HEK293 (cell line): ENCODE measurements at regions not wholly inside any gene's neighbourhood (a gene's known extent, or its start where the extent isn't known, plus 50 kb on each side); places are given as distances from the start of the nearest gene placed in this dataset.

Source experiments
- CTCF ChIA-PET: fragments of 350-600 bp; formaldehyde crosslinking; extraction: SDS; loops from one replicate; lab custom pipeline; 2021; ENCODE audit warnings: antibody characterized with exemption; lab: Yijun Ruan, JAX
- POLR2A ChIA-PET: fragments of 300-600 bp; formaldehyde crosslinking; extraction: SDS; loops from one replicate; lab custom pipeline; 2020; ENCODE audit warnings: antibody characterized with exemption, inconsistent platforms; lab: Yijun Ruan, JAX
- H3K27ac ChIP-seq: fragments of 200-500 bp; sonication (Bioruptor generic); 2 replicates; pipeline ENCODE4 v1.5.1; 2014; ENCODE audit warnings: low read depth, low read length, control low read depth, inconsistent platforms; ENCODE audit errors: extremely low read depth
- H3K36me3 ChIP-seq, 2 experiments: fragments of 200-500 bp in 1 of 2; sonication (Bioruptor generic) in 1 of 2; 1 replicate in 1 of 2; 2 replicates in 1 of 2; pipeline ENCODE4 v1.5.1; 2014 to 2017; ENCODE audit warnings: inconsistent platforms in 2 of 2, low read length in 2 of 2; ENCODE audit not compliant: control insufficient read depth in 2 of 2, insufficient read depth in 1 of 2
- H3K4me1 ChIP-seq: fragments of 200-500 bp; sonication (Bioruptor generic); 2 replicates; pipeline ENCODE4 v1.5.1; 2014; ENCODE audit warnings: mild to moderate bottlenecking, low read length, inconsistent platforms; ENCODE audit not compliant: control insufficient read depth, insufficient read depth
- H3K4me3 ChIP-seq: 2 replicates; pipeline ENCODE4 v1.5.1; 2011; ENCODE audit warnings: low read depth, mild to moderate bottlenecking, control low read depth, low read length, moderate library complexity
- H3K9me3 ChIP-seq: fragments of 200-500 bp; sonication (Bioruptor generic); 2 replicates; pipeline ENCODE4 v1.5.1; 2014; ENCODE audit warnings: low read depth, low read length, inconsistent platforms; ENCODE audit not compliant: control insufficient read depth, insufficient read depth
- GLI2 ChIP-seq: fragments of 450-650 bp; formaldehyde crosslinking; IDR thresholded peaks from 2 replicates; pipeline ENCODE4; 2017; ENCODE audit warnings: missing biosample characterization, missing genetic modification characterization, low read depth, borderline replicate concordance
- GLIS2 ChIP-seq: fragments of 450-650 bp; formaldehyde crosslinking; IDR thresholded peaks from 2 replicates; pipeline ENCODE4 v1.5.1; 2016; ENCODE audit warnings: missing biosample characterization, missing genetic modification characterization
- HOXD13 ChIP-seq: sonication (generic); formaldehyde crosslinking; IDR thresholded peaks from 2 replicates; pipeline ENCODE4 v1.8.0; 2022; ENCODE audit warnings: missing genetic modification reagents, borderline replicate concordance
- IKZF3 ChIP-seq: fragments of 450-650 bp; IDR thresholded peaks from 2 replicates; pipeline ENCODE4 v1.5.0; 2018; ENCODE audit warnings: missing biosample characterization, mild to moderate bottlenecking, missing genetic modification characterization, moderate library complexity
- RBAK ChIP-seq: fragments of 450-650 bp; formaldehyde crosslinking; IDR thresholded peaks from 2 replicates; pipeline ENCODE4 v1.5.1; 2016; ENCODE audit warnings: missing biosample characterization, missing genetic modification characterization
- TCF7L2 ChIP-seq: IDR thresholded peaks from 2 replicates; pipeline ENCODE4 v1.6.1; 2011; ENCODE audit warnings: low read depth, mild to moderate bottlenecking, inconsistent platforms, low read length, moderate library complexity, borderline replicate concordance
- ZFP3 ChIP-seq: fragments of 450-650 bp; formaldehyde crosslinking; IDR thresholded peaks from 2 replicates; pipeline ENCODE4 v1.5.1; 2016; ENCODE audit warnings: low read depth, missing biosample characterization, missing genetic modification characterization
- ZNF10 ChIP-seq: fragments of 450-650 bp; formaldehyde crosslinking; IDR thresholded peaks from 2 replicates; pipeline ENCODE4 v1.5.1; 2017; ENCODE audit warnings: missing biosample characterization, missing genetic modification characterization
- ZNF138 ChIP-seq: fragments of 450-650 bp; formaldehyde crosslinking; IDR thresholded peaks from 2 replicates; pipeline ENCODE4 v1.5.1; 2016; ENCODE audit warnings: missing biosample characterization, missing genetic modification characterization, borderline replicate concordance
- ZNF23 ChIP-seq: fragments of 450-650 bp; formaldehyde crosslinking; IDR thresholded peaks from 2 replicates; pipeline ENCODE4 v1.5.1; 2016; ENCODE audit warnings: missing biosample characterization, missing genetic modification characterization, borderline replicate concordance
- ZNF324 ChIP-seq: fragments of 450-650 bp; formaldehyde crosslinking; IDR thresholded peaks from 2 replicates; pipeline ENCODE4 v1.5.1; 2016; ENCODE audit warnings: missing biosample characterization, missing genetic modification characterization
- ZNF473 ChIP-seq: fragments of 450-650 bp; formaldehyde crosslinking; IDR thresholded peaks from 2 replicates; pipeline ENCODE4 v1.5.1; 2017; ENCODE audit warnings: missing biosample characterization, missing genetic modification characterization
- ZNF529 ChIP-seq: fragments of 450-650 bp; formaldehyde crosslinking; IDR thresholded peaks from 2 replicates; pipeline ENCODE4 v1.5.1; 2017; ENCODE audit warnings: missing genetic modification characterization, missing biosample characterization; ENCODE audit not compliant: insufficient replicate concordance
- ZNF544 ChIP-seq: fragments of 450-650 bp; formaldehyde crosslinking; IDR thresholded peaks from 2 replicates; pipeline ENCODE4 v1.5.0; 2017; ENCODE audit warnings: missing biosample characterization, missing genetic modification characterization
- ZNF660 ChIP-seq: fragments of 450-650 bp; IDR thresholded peaks from 2 replicates; pipeline ENCODE4 v1.5.1; 2018; ENCODE audit warnings: missing biosample characterization, mild to moderate bottlenecking, missing genetic modification characterization
- ZNF677 ChIP-seq: fragments of 450-650 bp; IDR thresholded peaks from 2 replicates; pipeline ENCODE4 v1.5.0; 2018; ENCODE audit warnings: missing biosample characterization, mild to moderate bottlenecking, missing genetic modification characterization, moderate library complexity
- ZSCAN16 ChIP-seq: fragments of 450-650 bp; formaldehyde crosslinking; IDR thresholded peaks from 2 replicates; pipeline ENCODE4 v1.5.1; 2016; ENCODE audit warnings: missing biosample characterization, missing genetic modification characterization
- TF ChIP-seq, protein P1 (sequence below): fragments of 450-650 bp; formaldehyde crosslinking; IDR thresholded peaks from 2 replicates; pipeline ENCODE4 v1.5.1; 2016; ENCODE audit warnings: missing biosample characterization, missing genetic modification characterization
- TF ChIP-seq, protein P2 (sequence below): fragments of 450-650 bp; formaldehyde crosslinking; IDR thresholded peaks from 2 replicates; pipeline ENCODE4 v1.5.1; 2016; ENCODE audit warnings: missing biosample characterization, missing genetic modification characterization

DNA sequence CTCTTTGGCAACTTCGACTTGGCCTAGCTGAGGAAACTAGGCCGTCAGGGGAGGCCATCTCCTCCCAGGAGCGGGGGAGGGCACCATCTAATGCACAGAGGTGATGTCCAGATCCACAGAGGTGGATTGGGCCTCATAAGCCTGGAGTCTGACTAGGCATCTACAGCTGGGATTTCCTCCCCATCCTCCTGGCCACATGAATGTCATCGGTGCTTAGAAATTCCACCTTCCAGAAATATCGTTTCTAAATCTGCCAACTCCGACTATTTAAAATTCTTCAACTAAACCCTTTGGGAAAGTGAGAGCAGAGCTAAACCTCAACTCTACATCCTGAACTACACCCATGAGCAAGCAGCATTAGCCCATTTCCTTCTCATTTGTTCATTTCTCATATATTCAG is 118.7 kb downstream of the WNT5A start:
- no peak overlapping the region for H3K4me3 ChIP-seq
- no peak overlapping the region for H3K27ac ChIP-seq
- ChIA-PET POLR2A (no interaction called here), CTCF (no interaction called here)
- no peak for TF ChIP-seq ZNF529 (tag by site-specific recombination)
- no peaks in the 10 kb centered on the region for H3K36me3 ChIP-seq
- no peaks in the 10 kb centered on the region for H3K4me1 ChIP-seq
- no peaks in the 10 kb centered on the region for H3K9me3 ChIP-seq

DNA sequence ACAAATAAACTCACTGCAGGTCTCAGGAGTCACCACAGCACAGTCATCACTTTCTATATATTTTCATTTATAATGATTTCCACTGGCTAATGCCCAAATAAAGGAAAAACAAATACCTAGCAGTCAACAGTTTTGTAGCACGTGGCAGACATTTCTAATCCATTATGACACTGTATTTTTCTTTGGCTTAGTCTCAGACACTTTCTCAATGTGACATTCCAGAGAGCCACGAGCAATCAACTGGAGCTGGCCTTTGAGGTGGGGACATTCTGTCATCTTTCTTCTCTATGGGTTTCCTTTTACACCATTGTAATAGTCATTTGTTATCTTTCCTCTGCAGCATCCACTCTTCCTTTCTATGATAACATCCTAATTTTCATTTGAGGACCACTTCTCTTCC is 119.7 kb downstream of the WNT5A start:
- no peak for TF ChIP-seq ZNF23 (tag by site-specific recombination)
- H3K27ac ChIP-seq = no peak overlapping the region
- no peaks in the 10 kb centered on the region for H3K36me3 ChIP-seq
- H3K4me3 ChIP-seq = no peak overlapping the region
- ChIA-PET POLR2A (no interaction called here), CTCF (no interaction called here)
- no peaks in the 10 kb centered on the region for H3K4me1 ChIP-seq
- H3K9me3 ChIP-seq = no peaks in the 10 kb centered on the region

DNA sequence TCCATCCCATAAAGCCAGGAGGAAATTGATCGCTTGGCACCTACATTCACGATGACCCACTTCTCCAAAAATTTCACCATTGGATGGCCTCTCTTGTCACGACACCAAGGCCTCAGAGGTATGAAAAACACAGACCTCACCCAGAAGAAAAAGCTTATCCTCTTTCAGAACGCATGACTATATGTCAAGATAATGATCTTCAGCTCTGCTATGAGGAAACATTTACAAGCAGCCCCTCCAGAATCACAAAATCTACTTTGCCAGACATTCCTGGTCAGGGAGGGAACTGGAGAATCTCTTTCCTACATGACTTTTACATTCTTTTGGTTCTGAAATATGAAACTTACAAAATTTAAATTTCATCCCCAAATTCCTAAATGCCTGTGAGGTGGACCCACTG is 122.7 kb downstream of the WNT5A start:
- H3K4me3 ChIP-seq = no peak overlapping the region
- TF ChIP-seq ZFP3 (tag by site-specific recombination) = no peak
- TF ChIP-seq, protein P1, sequence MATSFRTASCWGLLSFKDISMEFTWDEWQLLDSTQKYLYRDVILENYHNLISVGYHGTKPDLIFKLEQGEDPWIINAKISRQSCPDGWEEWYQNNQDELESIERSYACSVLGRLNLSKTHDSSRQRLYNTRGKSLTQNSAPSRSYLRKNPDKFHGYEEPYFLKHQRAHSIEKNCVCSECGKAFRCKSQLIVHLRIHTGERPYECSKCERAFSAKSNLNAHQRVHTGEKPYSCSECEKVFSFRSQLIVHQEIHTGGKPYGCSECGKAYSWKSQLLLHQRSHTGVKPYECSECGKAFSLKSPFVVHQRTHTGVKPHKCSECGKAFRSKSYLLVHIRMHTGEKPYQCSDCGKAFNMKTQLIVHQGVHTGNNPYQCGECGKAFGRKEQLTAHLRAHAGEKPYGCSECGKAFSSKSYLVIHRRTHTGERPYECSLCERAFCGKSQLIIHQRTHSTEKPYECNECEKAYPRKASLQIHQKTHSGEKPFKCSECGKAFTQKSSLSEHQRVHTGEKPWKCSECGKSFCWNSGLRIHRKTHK (tag by site-specific recombination) = no peak
- no peak for TF ChIP-seq GLIS2
- TF ChIP-seq IKZF3 (tag by site-specific recombination) = no peak
- TF ChIP-seq ZNF138 (tag by site-specific recombination) = no peak
- TF ChIP-seq ZNF660 = no peak
- TF ChIP-seq HOXD13 (CRISPR knock-in tag) = no peak
- no peak for TF ChIP-seq TCF7L2
- no peak for TF ChIP-seq ZNF544 (tag by site-specific recombination)
- no peak for TF ChIP-seq ZSCAN16
- no peaks in the 10 kb centered on the region for H3K4me1 ChIP-seq
- H3K36me3 ChIP-seq = no peaks in the 10 kb centered on the region
- CTCF ChIA-PET = no interaction called here
- no peak overlapping the region for H3K27ac ChIP-seq
- POLR2A ChIA-PET = no interaction called here
- no peaks in the 10 kb centered on the region for H3K9me3 ChIP-seq

DNA sequence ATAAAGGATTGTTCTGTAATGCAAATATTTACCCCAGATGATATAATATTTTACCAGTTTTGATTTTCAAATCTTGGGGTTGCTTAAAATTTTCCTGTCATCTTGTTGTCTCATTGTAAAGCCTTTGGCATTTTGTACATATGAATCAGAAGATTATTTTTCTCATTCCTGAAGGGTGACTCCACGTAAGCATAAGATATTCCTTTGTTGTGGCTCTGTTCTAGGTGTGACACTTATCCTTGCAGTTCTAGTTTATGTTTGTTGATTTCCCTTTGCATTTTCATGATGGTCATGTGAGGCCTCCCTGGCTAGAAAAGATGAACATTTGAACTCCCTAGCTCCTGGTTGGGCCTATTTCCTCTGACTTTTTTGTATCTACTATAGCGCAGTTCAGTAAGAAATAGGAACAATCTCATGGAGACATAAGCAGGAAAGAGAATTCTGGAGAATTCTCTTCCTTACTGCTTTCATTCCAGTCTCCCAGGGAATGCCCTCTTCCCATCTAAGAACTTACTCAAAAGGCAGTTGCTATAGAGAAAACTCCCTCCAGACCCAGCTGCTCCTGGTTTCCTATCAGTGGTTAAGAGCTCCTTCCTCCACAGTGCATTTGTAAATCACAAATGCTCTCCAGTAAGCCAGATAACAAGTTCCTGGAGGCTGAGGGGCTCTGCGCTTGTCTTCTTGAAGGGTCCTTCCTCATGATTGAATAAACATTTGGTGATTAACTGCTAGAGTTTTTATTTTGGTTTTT is 124.7 kb downstream of the WNT5A start:
- TF ChIP-seq RBAK (tag by site-specific recombination) = no peak
- TF ChIP-seq GLI2 (tag by site-specific recombination) = no peak
- no peak for TF ChIP-seq ZNF473
- TF ChIP-seq ZNF10 (tag by site-specific recombination) = no peak
- TF ChIP-seq, protein P2, sequence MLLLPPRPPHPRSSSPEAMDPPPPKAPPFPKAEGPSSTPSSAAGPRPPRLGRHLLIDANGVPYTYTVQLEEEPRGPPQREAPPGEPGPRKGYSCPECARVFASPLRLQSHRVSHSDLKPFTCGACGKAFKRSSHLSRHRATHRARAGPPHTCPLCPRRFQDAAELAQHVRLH (tag by site-specific recombination) = no peak
- TF ChIP-seq ZNF324 (tag by site-specific recombination) = no peak
- no peak for TF ChIP-seq ZNF677 (tag by site-specific recombination)
- Histone ChIP-seq H3K9me3 (no peaks in the 10 kb centered on the region), H3K4me3 (no peak overlapping the region), H3K27ac (no peak overlapping the region), H3K36me3 (no peaks in the 10 kb centered on the region), H3K4me1 (no peaks in the 10 kb centered on the region)
- POLR2A ChIA-PET = no interaction called here
- CTCF ChIA-PET = no interaction called here
